Aorta (tissue), 5 donors: ENCODE measurements at regions not wholly inside any gene's neighbourhood (a gene's known extent, or its start where the extent isn't known, plus 50 kb on each side); places are given as distances from the start of the nearest gene placed in this dataset.

Source experiments
- ATAC-seq: fragments of 200-7000 bp; cut with Tn5 transposase; one replicate; pipeline ENCODE4 v1.9.1; 2022; ENCODE audit warnings: moderate library complexity; ENCODE audit not compliant: low FRiP score
- DNase-seq, 2 donors: peaks; one replicate each; pipeline ENCODE4 v3.0.0-alpha.2; 2020
- H3K27ac ChIP-seq, 2 donors: one replicate each; pipeline ENCODE4 v1.5.1; 2013; ENCODE audit warnings: low read length in 2 of 2, mild to moderate bottlenecking in 2 of 2, moderate library complexity in 2 of 2, control low read depth in 1 of 2, inconsistent platforms in 1 of 2, low read depth in 1 of 2
- H3K27me3 ChIP-seq, 2 donors: one replicate each; pipeline ENCODE4 v1.6.1; 2013; ENCODE audit warnings: control low read depth in 1 of 2, low read length in 1 of 2, mild to moderate bottlenecking in 1 of 2, moderate library complexity in 1 of 2; ENCODE audit not compliant: insufficient read depth in 2 of 2, control insufficient read depth in 1 of 2
- H3K36me3 ChIP-seq, 2 donors: one replicate each; pipeline ENCODE4 v1.6.1; 2013; ENCODE audit warnings: control low read depth in 1 of 2, low read length in 1 of 2, mild to moderate bottlenecking in 1 of 2; ENCODE audit not compliant: insufficient read depth in 2 of 2, control insufficient read depth in 1 of 2
- H3K4me1 ChIP-seq, 2 donors: one replicate each; pipeline ENCODE4 v1.6.1; 2013; ENCODE audit warnings: low read length in 2 of 2, control low read depth in 1 of 2, mild to moderate bottlenecking in 1 of 2, moderate library complexity in 1 of 2; ENCODE audit not compliant: insufficient read depth in 2 of 2, control insufficient read depth in 1 of 2
- H3K4me3 ChIP-seq, 2 donors: one replicate each; pipeline ENCODE4 v1.5.1; 2013; ENCODE audit warnings: low read length in 2 of 2, control low read depth in 1 of 2, mild to moderate bottlenecking in 1 of 2
- H3K9me3 ChIP-seq: one replicate; pipeline ENCODE4 v1.6.1; 2013; ENCODE audit warnings: mild to moderate bottlenecking, low read length; ENCODE audit not compliant: control insufficient read depth
- WGBS, 2 donors: extraction: QIAGEN DNeasy Blood & Tissue Kit; methylation state at CpG; one replicate each; pipeline ENCODE4 v1.1.7; 2013; 5-methylcytosine and 5-hydroxymethylcytosine counted together
- intact Hi-C, 2 donors: fragments of 100-400 bp; cut with DNase I; formaldehyde crosslinking; loops; one replicate each; pipeline versions ENCODE4 v1.14.2 to v1.15.0; 2022
- donor health status: healthy with polysubstance abuse.
- donor health status: Bipolar disorder and iron deficiency.
- donor health status: DM: no; HTN: no; CAD: no.
- donor health status: DM: no; HTN: no; CAD: no.
- donor health status: DM: yes; HTN: yes; CAD: no.

- no peaks in the 10 kb centered on the region for H3K9me3 ChIP-seq
- H3K36me3 ChIP-seq = no peaks in the 10 kb centered on the region
- no peak overlapping the region for H3K27ac ChIP-seq
- no peaks in the 10 kb centered on the region for H3K4me1 ChIP-seq
- DNase-seq = no peak
- intact Hi-C loops = no loop called here
- peaks cover 0 to 3% of the 10 kb centered on the region in 2 donors for H3K27me3 ChIP-seq
- H3K4me3 ChIP-seq = no peak overlapping the region
- WGBS, 2 donors = 46 to 50% methylated on average over 3 of the region's 3 CpGs
- no peak for ATAC-seq
Measured at GRCh38 chr12:129959889-129960288, 56.1 kb upstream of the TMEM132D start.

- DNase-seq = no peak
- no peaks in the 10 kb centered on the region for H3K9me3 ChIP-seq
- WGBS, 2 donors = 58% methylated on average over 4 of the region's 4 CpGs
Measured at GRCh38 chr12:129961091-129961490, 57.3 kb upstream of the TMEM132D start.

GRCh38 chr12:129961856-129962255 is 58.0 kb upstream of the TMEM132D start:
- Histone ChIP-seq H3K27me3 (peaks cover 0 to 2% of the 10 kb centered on the region in 2 donors), H3K4me3 (no peak overlapping the region), H3K9me3 (no peaks in the 10 kb centered on the region), H3K27ac (no peak overlapping the region), H3K4me1 (no peaks in the 10 kb centered on the region), H3K36me3 (no peaks in the 10 kb centered on the region)
- 75 to 92% methylated on average over 1 of the region's 1 CpG for WGBS, 2 donors
- DNase-seq = no peak
- intact Hi-C loops = no loop called here
- no peak for ATAC-seq

More at GRCh38 chr12:129961091-129961490, 57.3 kb upstream of the TMEM132D start:
- H3K4me1 ChIP-seq = no peaks in the 10 kb centered on the region
- peaks cover 0 to 2% of the 10 kb centered on the region in 2 donors for H3K27me3 ChIP-seq
- ATAC-seq = no peak
- H3K4me3 ChIP-seq = no peak overlapping the region
- no peak overlapping the region for H3K27ac ChIP-seq
- intact Hi-C loops = no loop called here
- no peaks in the 10 kb centered on the region for H3K36me3 ChIP-seq

GRCh38 chr12:129964300-129964699 is 60.5 kb upstream of the TMEM132D start:
- Histone ChIP-seq H3K4me3 (no peak overlapping the region), H3K9me3 (no peaks in the 10 kb centered on the region), H3K36me3 (no peaks in the 10 kb centered on the region), H3K27ac (no peak overlapping the region), H3K4me1 (no peaks in the 10 kb centered on the region), H3K27me3 (peaks cover 0 to 2% of the 10 kb centered on the region in 2 donors)
- DNase-seq = no peak
- WGBS, 2 donors = 76 to 77% methylated on average over 7 of the region's 7 CpGs
- intact Hi-C loops = no loop called here
- ATAC-seq = no peak

GRCh38 chr12:129964826-129965457 is 61.1 kb upstream of the TMEM132D start:
- ATAC-seq (no peak), DNase-seq (no peak)
- no peak overlapping the region for H3K4me3 ChIP-seq
- H3K4me1 ChIP-seq = no peaks in the 10 kb centered on the region
- H3K36me3 ChIP-seq = no peaks in the 10 kb centered on the region
- H3K27me3 ChIP-seq = no peaks in the 10 kb centered on the region
- intact Hi-C loops = no loop called here
- WGBS, 2 donors = 67 to 70% methylated on average over 5 of the region's 5 CpGs
- no peak overlapping the region for H3K27ac ChIP-seq
- H3K9me3 ChIP-seq = no peaks in the 10 kb centered on the region

GRCh38 chr12:129966146-129966995 is 62.5 kb upstream of the TMEM132D start:
- H3K4me3 ChIP-seq = no peak overlapping the region
- intact Hi-C loops = no loop called here
- no peak for ATAC-seq
- H3K4me1 ChIP-seq = no peaks in the 10 kb centered on the region
- H3K27ac ChIP-seq = no peak overlapping the region
- no peaks in the 10 kb centered on the region for H3K27me3 ChIP-seq
- no peaks in the 10 kb centered on the region for H3K36me3 ChIP-seq
- WGBS, 2 donors = 15 to 18% methylated on average over 10 of the region's 10 CpGs
- DNase-seq = no peak
- H3K9me3 ChIP-seq = no peaks in the 10 kb centered on the region

- ATAC-seq = no peak
- 71 to 78% methylated on average over 7 of the region's 7 CpGs for WGBS, 2 donors
- Histone ChIP-seq H3K4me3 (no peak overlapping the region), H3K9me3 (no peaks in the 10 kb centered on the region), H3K4me1 (no peaks in the 10 kb centered on the region), H3K27me3 (peaks cover 0 to 1% of the 10 kb centered on the region in 2 donors), H3K36me3 (no peaks in the 10 kb centered on the region), H3K27ac (no peak overlapping the region)
- intact Hi-C loops = no loop called here
- DNase-seq = no peak
Measured at GRCh38 chr12:129971721-129972120, 67.9 kb upstream of the TMEM132D start.

- ATAC-seq = no peak
- Histone ChIP-seq H3K9me3 (no peaks in the 10 kb centered on the region), H3K27me3 (peaks cover 0 to 1% of the 10 kb centered on the region in 2 donors), H3K27ac (no peak overlapping the region), H3K4me1 (no peaks in the 10 kb centered on the region), H3K36me3 (no peaks in the 10 kb centered on the region), H3K4me3 (no peak overlapping the region)
- 62 to 64% methylated on average over 6 of the region's 6 CpGs for WGBS, 2 donors
- intact Hi-C loops = no loop called here
- DNase-seq = no peak
Measured at GRCh38 chr12:129973236-129973961, 69.6 kb upstream of the TMEM132D start.
